ENCODE measurements at regions not wholly inside any gene's neighbourhood (a gene's known extent, or its start where the extent isn't known, plus 50 kb on each side); places are given as distances from the start of the nearest gene placed in this dataset.

GRCh38 chr2:157159221-157159934 is 98.1 kb upstream of the GALNT5 start:
- peaks cover 0 to 2% (median 0%) of the 10 kb centered on the region in 4 donors for H3K9me3 ChIP-seq (ENCODE audit: control insufficient read depth in 4 of 4, insufficient read depth in 3 of 4, low read length in 3 of 4)
- H3K9ac ChIP-seq (ENCODE audit: insufficient read depth in 1 of 2, low read length in 2 of 2), result no peak overlapping the region
- peaks cover 0 to 3% (median 0%) of the 10 kb centered on the region in 5 donors for H3K4me1 ChIP-seq (ENCODE audit: control insufficient read depth in 5 of 5, insufficient read depth in 5 of 5, low read length in 5 of 5)
- 80 to 83% methylated on average over 5 of the region's 5 CpGs for WGBS, 2 donors
- H3K27me3 ChIP-seq (ENCODE audit: control insufficient read depth in 3 of 3, insufficient read depth in 3 of 3, low read length in 2 of 3), result no peaks in the 10 kb centered on the region
- no peak for TF ChIP-seq CTCF (IDR thresholded peaks at IDR 0.05; ENCODE audit: control extremely low read depth, extremely low read depth)
- H3K4me3 ChIP-seq, result no peak overlapping the region
- no peak overlapping the region for H3K27ac ChIP-seq (ENCODE audit: low read depth in 1 of 2, low read length in 1 of 2)
- no peak for DNase-seq
- no peak for ATAC-seq (ENCODE audit: insufficient read depth, low FRiP score)
- H3K36me3 ChIP-seq (ENCODE audit: control insufficient read depth in 4 of 4, insufficient read depth in 4 of 4, low read length in 4 of 4), result no peaks in the 10 kb centered on the region

DNA sequence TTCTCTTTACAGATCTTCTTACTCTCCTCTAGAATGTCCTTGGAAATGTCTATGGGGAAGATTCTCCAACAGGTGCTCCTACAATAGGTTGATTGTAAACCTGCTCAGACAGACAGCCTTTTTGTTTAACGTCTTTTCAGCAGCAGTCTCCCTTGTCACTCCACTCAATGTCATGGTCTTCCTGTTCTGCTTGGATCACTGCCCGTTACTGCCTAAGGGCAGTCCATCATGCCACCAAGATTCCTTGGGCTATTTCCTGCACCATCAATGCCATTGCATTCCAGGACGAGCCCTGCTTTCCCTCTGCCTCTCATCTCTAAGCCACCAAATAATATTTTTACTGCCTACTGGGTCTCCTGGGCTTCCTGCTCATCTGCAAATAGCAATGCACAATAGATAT is 97.4 kb upstream of the GALNT5 start:
- Histone ChIP-seq H3K9me3 (ENCODE audit: control insufficient read depth in 4 of 4, insufficient read depth in 3 of 4, low read length in 3 of 4) (peaks cover 0 to 10% (median 3%) of the 10 kb centered on the region in 4 donors), H3K4me1 (ENCODE audit: control insufficient read depth in 5 of 5, insufficient read depth in 5 of 5, low read length in 5 of 5) (peaks cover 0 to 3% (median 0%) of the 10 kb centered on the region in 5 donors), H3K36me3 (ENCODE audit: control insufficient read depth in 4 of 4, insufficient read depth in 4 of 4, low read length in 4 of 4) (no peaks in the 10 kb centered on the region), H3K9ac (ENCODE audit: insufficient read depth in 1 of 2, low read length in 2 of 2) (no peak overlapping the region), H3K27me3 (ENCODE audit: control insufficient read depth in 3 of 3, insufficient read depth in 3 of 3, low read length in 2 of 3) (no peaks in the 10 kb centered on the region), H3K4me3 (no peak overlapping the region), H3K27ac (ENCODE audit: low read depth in 1 of 2, low read length in 1 of 2) (no peak overlapping the region)
- 35 to 44% methylated on average over 3 of the region's 3 CpGs for WGBS, 2 donors
- no peak for TF ChIP-seq CTCF (IDR thresholded peaks at IDR 0.05; ENCODE audit: control extremely low read depth, extremely low read depth)
- ATAC-seq (ENCODE audit: insufficient read depth, low FRiP score) (no peak), DNase-seq (no peak)

DNA sequence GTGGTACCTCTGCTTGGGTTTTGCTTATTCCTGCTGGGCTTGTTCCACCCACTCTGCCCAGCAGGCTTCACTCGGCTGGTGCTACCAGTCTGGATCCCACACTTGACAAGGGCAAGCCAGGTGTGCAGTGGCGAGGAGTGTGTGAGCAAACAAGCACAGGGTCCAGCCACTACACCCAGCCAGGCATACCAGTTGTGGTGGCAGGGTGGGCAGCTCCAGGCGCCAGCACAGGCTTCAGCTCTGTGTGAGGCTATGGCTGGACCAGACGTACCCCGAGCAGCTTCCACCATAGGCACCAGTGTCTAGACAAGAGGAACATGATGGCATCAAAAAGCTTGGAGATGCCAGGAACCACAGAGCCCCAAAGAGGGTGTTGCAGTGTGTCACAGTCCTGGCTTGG is 93.1 kb upstream of the GALNT5 start:
- Histone ChIP-seq H3K27ac (ENCODE audit: low read depth in 1 of 2, low read length in 1 of 2) (no peak overlapping the region), H3K27me3 (ENCODE audit: control insufficient read depth in 3 of 3, insufficient read depth in 3 of 3, low read length in 2 of 3) (no peaks in the 10 kb centered on the region), H3K9me3 (ENCODE audit: control insufficient read depth in 4 of 4, insufficient read depth in 3 of 4, low read length in 3 of 4) (peaks cover 0 to 16% (median 3%) of the 10 kb centered on the region in 4 donors), H3K9ac (ENCODE audit: insufficient read depth in 1 of 2, low read length in 2 of 2) (no peak overlapping the region), H3K36me3 (ENCODE audit: control insufficient read depth in 4 of 4, insufficient read depth in 4 of 4, low read length in 4 of 4) (no peaks in the 10 kb centered on the region), H3K4me1 (ENCODE audit: control insufficient read depth in 5 of 5, insufficient read depth in 5 of 5, low read length in 5 of 5) (peaks cover 0 to 3% (median 0%) of the 10 kb centered on the region in 5 donors), H3K4me3 (no peak overlapping the region)
- ATAC-seq (ENCODE audit: insufficient read depth, low FRiP score) (no peak), DNase-seq (no peak)
- TF ChIP-seq CTCF (IDR thresholded peaks at IDR 0.05; ENCODE audit: control extremely low read depth, extremely low read depth), result no peak
- 95 to 96% methylated on average over 5 of the region's 5 CpGs for WGBS, 2 donors

All from lung (tissue), 11 donors.